DND-41 (cell line): ENCODE measurements at regions not wholly inside any gene's neighbourhood (a gene's known extent, or its start where the extent isn't known, plus 50 kb on each side); places are given as distances from the start of the nearest gene placed in this dataset.
A peak's percentile ranks its signal among the peaks of the same experiment; 100 is the strongest.

Experiments
- ATAC-seq: fragments of 200-7000 bp; cut with Tn5 transposase; 3 replicates; pipeline ENCODE4 v1.9.1; 2021; ENCODE audit warnings: low read depth; ENCODE audit not compliant: insufficient read depth
- DNase-seq: peaks from one replicate; pipeline ENCODE4 v3.0.0-alpha.2; 2020
- H2AFZ ChIP-seq: 2 replicates; pipeline ENCODE4 v1.6.0; 2012; ENCODE audit warnings: low read depth, low read length
- H3K27ac ChIP-seq: 2 replicates; pipeline ENCODE4 v1.5.1; 2012; ENCODE audit warnings: low read length, inconsistent platforms
- H3K27me3 ChIP-seq: fragments of 200-600 bp; sonication (generic); 2 replicates; pipeline ENCODE4 v1.6.0; 2012; ENCODE audit warnings: low read length, mild to moderate bottlenecking, inconsistent platforms; ENCODE audit not compliant: insufficient read depth, poor library complexity
- H3K36me3 ChIP-seq: 2 replicates; pipeline ENCODE4 v1.5.1; 2012; ENCODE audit warnings: low read length, inconsistent platforms; ENCODE audit not compliant: insufficient read depth
- H3K4me1 ChIP-seq: 2 replicates; pipeline ENCODE4 v1.5.1; 2012; ENCODE audit warnings: mild to moderate bottlenecking, low read length; ENCODE audit not compliant: insufficient read depth
- H3K4me2 ChIP-seq: 2 replicates; pipeline ENCODE4 v1.6.0; 2012; ENCODE audit warnings: mild to moderate bottlenecking, moderate library complexity, low read length, inconsistent platforms; ENCODE audit not compliant: insufficient read depth
- H3K4me3 ChIP-seq, 2 experiments: fragments of 200-600 bp in 1 of 2; shearing (Covaris generic) in 1 of 2; 2 replicates each; pipeline ENCODE4 v1.5.1; 2012 to 2016; ENCODE audit warnings: inconsistent platforms in 2 of 2, low read length in 2 of 2, mild to moderate bottlenecking in 2 of 2, low read depth in 1 of 2, moderate library complexity in 1 of 2
- H3K79me2 ChIP-seq: 2 replicates; pipeline ENCODE4 v1.6.0; 2012; ENCODE audit warnings: low read length, inconsistent platforms; ENCODE audit not compliant: insufficient read depth
- H3K9ac ChIP-seq: 2 replicates; pipeline ENCODE4 v1.6.0; 2012; ENCODE audit warnings: low read depth, mild to moderate bottlenecking, inconsistent platforms, low read length, moderate library complexity
- H3K9me3 ChIP-seq: 2 replicates; pipeline ENCODE4 v1.5.1; 2012; ENCODE audit warnings: low read length, moderate library complexity, mild to moderate bottlenecking, inconsistent platforms; ENCODE audit not compliant: insufficient read depth, severe bottlenecking
- H4K20me1 ChIP-seq: 2 replicates; pipeline ENCODE4 v1.6.0; 2012; ENCODE audit warnings: low read length; ENCODE audit not compliant: insufficient read depth
- EZH2 ChIP-seq: IDR thresholded peaks from 3 replicates; pipeline ENCODE4 v1.6.1; 2012; ENCODE audit warnings: borderline replicate concordance, low read depth, mild to moderate bottlenecking, moderate library complexity, low read length, inconsistent platforms; ENCODE audit not compliant: severe bottlenecking
- TF ChIP-seq, protein P1 (sequence below): IDR thresholded peaks from 2 replicates; pipeline ENCODE4 v1.5.1; 2012; ENCODE audit warnings: borderline replicate concordance, low read length, moderate library complexity, mild to moderate bottlenecking; ENCODE audit not compliant: poor library complexity, severe bottlenecking; ENCODE audit errors: extremely low read depth

DNA sequence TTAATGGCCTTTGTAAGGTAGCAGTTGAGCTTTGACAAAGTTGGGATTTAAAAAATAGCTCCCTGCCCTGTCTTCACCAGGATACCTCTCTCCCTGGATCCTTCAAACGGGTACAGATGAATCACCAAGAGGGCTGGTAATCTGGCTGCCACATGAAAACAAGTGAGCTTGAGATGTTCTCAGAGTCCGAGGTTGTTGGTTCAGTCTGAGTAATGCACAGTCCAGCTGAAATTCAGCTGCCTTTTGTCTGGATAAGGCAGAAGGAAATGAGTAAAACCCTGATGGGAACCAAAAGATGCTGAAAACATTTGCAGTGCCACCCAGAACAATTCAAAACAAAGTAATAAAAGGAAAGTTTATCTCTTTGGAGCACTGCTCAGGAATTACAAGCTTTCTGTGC lies 86.8 kb downstream of the GJA1 start:
- Histone ChIP-seq H3K4me2 (no peak overlapping the region), H3K36me3 (no peaks in the 10 kb centered on the region), H3K27ac (no peak overlapping the region), H3K27me3 (no peaks in the 10 kb centered on the region), H3K79me2 (no peaks in the 10 kb centered on the region), H3K4me3 (no peak overlapping the region), H2AFZ (peak overlapping the region; percentile 31; the same call in 1 of the 2 replicates), H3K9me3 (no peaks in the 10 kb centered on the region), H3K9ac (no peak overlapping the region), H3K4me1 (0 out of 2 replicates have a peak, but pooled peaks cover 4% of the 10 kb centered on the region), H4K20me1 (no peaks in the 10 kb centered on the region)
- TF ChIP-seq EZH2: no peak
- TF ChIP-seq, protein P1, sequence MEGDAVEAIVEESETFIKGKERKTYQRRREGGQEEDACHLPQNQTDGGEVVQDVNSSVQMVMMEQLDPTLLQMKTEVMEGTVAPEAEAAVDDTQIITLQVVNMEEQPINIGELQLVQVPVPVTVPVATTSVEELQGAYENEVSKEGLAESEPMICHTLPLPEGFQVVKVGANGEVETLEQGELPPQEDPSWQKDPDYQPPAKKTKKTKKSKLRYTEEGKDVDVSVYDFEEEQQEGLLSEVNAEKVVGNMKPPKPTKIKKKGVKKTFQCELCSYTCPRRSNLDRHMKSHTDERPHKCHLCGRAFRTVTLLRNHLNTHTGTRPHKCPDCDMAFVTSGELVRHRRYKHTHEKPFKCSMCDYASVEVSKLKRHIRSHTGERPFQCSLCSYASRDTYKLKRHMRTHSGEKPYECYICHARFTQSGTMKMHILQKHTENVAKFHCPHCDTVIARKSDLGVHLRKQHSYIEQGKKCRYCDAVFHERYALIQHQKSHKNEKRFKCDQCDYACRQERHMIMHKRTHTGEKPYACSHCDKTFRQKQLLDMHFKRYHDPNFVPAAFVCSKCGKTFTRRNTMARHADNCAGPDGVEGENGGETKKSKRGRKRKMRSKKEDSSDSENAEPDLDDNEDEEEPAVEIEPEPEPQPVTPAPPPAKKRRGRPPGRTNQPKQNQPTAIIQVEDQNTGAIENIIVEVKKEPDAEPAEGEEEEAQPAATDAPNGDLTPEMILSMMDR: no peak
- DNase-seq: no peak
- ATAC-seq: no peak

DNA sequence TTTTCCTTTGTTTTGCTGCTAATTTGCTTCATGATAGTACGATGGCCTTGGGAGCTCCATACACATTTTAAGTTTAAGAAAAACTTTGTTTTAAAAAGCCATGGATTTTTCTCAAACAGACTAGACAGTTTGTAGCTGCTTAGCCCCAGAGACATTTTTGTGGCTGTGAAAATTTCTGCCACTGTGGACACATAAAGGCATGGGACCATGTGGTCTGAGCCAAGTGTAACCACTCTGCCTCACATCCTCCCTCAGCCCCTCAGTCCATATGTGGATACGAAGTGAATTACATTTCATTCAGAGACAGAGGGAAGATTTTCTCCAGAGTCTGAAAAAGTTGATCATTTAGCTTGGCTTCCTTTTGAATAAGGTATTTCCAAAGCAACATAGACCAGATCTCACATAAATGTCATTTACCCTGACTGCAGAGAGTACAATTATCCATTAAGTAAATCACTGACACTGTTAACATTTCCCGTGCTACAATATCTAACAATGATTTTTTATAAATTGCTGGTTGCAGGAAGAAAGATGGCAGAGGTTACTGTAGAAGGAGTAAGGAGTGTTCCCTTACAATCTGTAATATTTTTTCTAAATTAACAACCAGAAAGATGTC lies 87.4 kb downstream of the GJA1 start:
- Histone ChIP-seq H3K9me3 (no peaks in the 10 kb centered on the region), H3K4me2 (no peak overlapping the region), H3K27me3 (no peaks in the 10 kb centered on the region), H3K9ac (no peak overlapping the region), H3K27ac (no peak overlapping the region), H3K4me1 (0 out of 2 replicates have a peak, but pooled peaks cover 4% of the 10 kb centered on the region), H4K20me1 (no peaks in the 10 kb centered on the region), H3K4me3 (no peak overlapping the region), H2AFZ (peak overlapping the region; percentile 31), H3K79me2 (no peaks in the 10 kb centered on the region), H3K36me3 (no peaks in the 10 kb centered on the region)
- no peak for ATAC-seq
- DNase-seq: no peak
- TF ChIP-seq, protein P1: no peak
- no peak for TF ChIP-seq EZH2

DNA sequence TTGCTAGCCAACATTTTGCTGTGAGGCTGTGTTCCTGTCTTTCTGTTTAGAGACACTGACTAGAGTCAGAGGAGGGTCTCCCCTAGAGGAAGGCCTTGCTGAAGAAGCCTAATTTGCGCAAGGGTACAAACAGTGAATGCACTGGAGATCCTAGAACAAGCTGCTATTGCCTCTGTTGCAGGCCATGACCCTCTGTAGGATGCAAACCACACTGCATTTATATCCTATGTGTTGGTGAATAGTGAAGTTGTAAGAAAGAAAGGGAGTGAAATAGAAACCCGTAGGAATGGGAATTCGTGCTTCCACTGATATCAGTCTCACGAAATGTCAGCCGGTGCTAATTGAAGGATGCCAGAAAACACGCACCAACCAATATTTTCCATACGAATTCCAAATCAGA lies 88.2 kb downstream of the GJA1 start:
- H3K4me2 ChIP-seq: no peak overlapping the region
- H4K20me1 ChIP-seq: no peaks in the 10 kb centered on the region
- no peak overlapping the region for H3K4me3 ChIP-seq
- H2AFZ ChIP-seq: no peak overlapping the region; the same call in 1 of the 2 replicates
- no peak overlapping the region for H3K9ac ChIP-seq
- 0 out of 2 replicates have a peak, but pooled peaks cover 4% of the 10 kb centered on the region for H3K4me1 ChIP-seq
- ATAC-seq (no peak), DNase-seq (no peak)
- no peaks in the 10 kb centered on the region for H3K36me3 ChIP-seq
- no peaks in the 10 kb centered on the region for H3K79me2 ChIP-seq
- H3K9me3 ChIP-seq: no peaks in the 10 kb centered on the region
- H3K27ac ChIP-seq: no peak overlapping the region
- TF ChIP-seq, protein P1: no peak
- no peak for TF ChIP-seq EZH2
- H3K27me3 ChIP-seq: no peaks in the 10 kb centered on the region
